T-cell (primary cell): ENCODE measurements at regions not wholly inside any gene's neighbourhood (a gene's known extent, or its start where the extent isn't known, plus 50 kb on each side); places are given as distances from the start of the nearest gene placed in this dataset.

Experiments used
- ATAC-seq, 4 experiments: fragments of 200-7000 bp in 3 of 4; fragments of 150-1000 bp in 1 of 4; cut with Tn5 transposase; replicated peaks in 1 of 4; 1 replicate in 3 of 4; 2 replicates in 1 of 4; pipeline ENCODE4 v1.10.0; 2021; ENCODE audit warnings: moderate library complexity in 3 of 4, mild to moderate bottlenecking in 2 of 4, moderate number of reproducible peaks in 1 of 4
- CTCF ChIA-PET, 2 donors: fragments of 300-600 bp; sonication (Branson Sonifier 250); formaldehyde crosslinking; loops; one replicate each; lab custom pipeline; 2022; ENCODE audit warnings: antibody characterized with exemption in 2 of 2; lab: Charles Lee
- POLR2A ChIA-PET, 2 donors: fragments of 300-600 bp; sonication (Branson Sonifier 250); formaldehyde crosslinking; loops; one replicate each; lab custom pipeline; 2022; ENCODE audit warnings: antibody characterized with exemption in 2 of 2; lab: Charles Lee
- DNase-seq, 35 experiments: peaks; one replicate each; pipeline versions ENCODE4 v3.0.0 to v3.0.0-alpha.2; 2013 to 2023
- H3K27ac ChIP-seq: one replicate; pipeline ENCODE4 v1.5.1; 2013; ENCODE audit warnings: low read length
- H3K27me3 ChIP-seq, 2 experiments: replicated peaks in 1 of 2; 1 replicate in 1 of 2; 2 replicates in 1 of 2; pipeline versions ENCODE4 v1.6.1 to v1.7.0; 2013; ENCODE audit warnings: low read length in 1 of 2, mixed read lengths in 1 of 2; ENCODE audit not compliant: control insufficient read depth in 2 of 2, insufficient read depth in 2 of 2; ENCODE audit errors: extremely low read depth in 1 of 2
- H3K36me3 ChIP-seq, 2 donors: 1 replicate in 1 of 2; 2 replicates in 1 of 2; pipeline versions ENCODE4 v1.6.1 to v1.7.0; 2013; ENCODE audit warnings: low read length in 1 of 2; ENCODE audit not compliant: control insufficient read depth in 2 of 2, insufficient read depth in 1 of 2; ENCODE audit errors: extremely low read depth in 1 of 2
- H3K4me1 ChIP-seq, 2 experiments: 1 replicate in 1 of 2; 2 replicates in 1 of 2; pipeline versions ENCODE4 v1.6.1 to v1.7.0; 2013; ENCODE audit warnings: low read length in 2 of 2, mixed read lengths in 1 of 2; ENCODE audit not compliant: insufficient read depth in 2 of 2, control insufficient read depth in 1 of 2; ENCODE audit errors: extremely low read depth in 1 of 2
- H3K4me3 ChIP-seq, 2 donors: 1 replicate in 1 of 2; 2 replicates in 1 of 2; pipeline versions ENCODE4 v1.5.1 to v1.7.0; 2013; ENCODE audit warnings: mild to moderate bottlenecking in 2 of 2, low read length in 1 of 2, moderate library complexity in 1 of 2; ENCODE audit not compliant: control insufficient read depth in 1 of 2; ENCODE audit errors: extremely low read depth in 1 of 2
- H3K9me3 ChIP-seq: 2 replicates; pipeline ENCODE4 v1.7.0; 2013
- H3K27ac Mint-ChIP-seq, 2 donors: one replicate each; pipeline ENCODE4 v1.8.0; 2020 to 2021; ENCODE audit warnings: mild to moderate bottlenecking in 2 of 2, mixed read lengths in 2 of 2
- H3K27me3 Mint-ChIP-seq, 2 donors: one replicate each; pipeline ENCODE4 v1.8.0; 2021 to 2022; ENCODE audit warnings: mixed read lengths in 2 of 2
- H3K36me3 Mint-ChIP-seq: one replicate; pipeline ENCODE4 v1.8.0; 2021; ENCODE audit warnings: mixed read lengths
- H3K4me1 Mint-ChIP-seq, 3 donors: one replicate each; pipeline ENCODE4 v1.8.0; 2020 to 2022; ENCODE audit warnings: mixed read lengths in 3 of 3, mild to moderate bottlenecking in 1 of 3
- H3K4me3 Mint-ChIP-seq, 3 donors: one replicate each; pipeline ENCODE4 v1.8.0; 2020 to 2022; ENCODE audit warnings: mild to moderate bottlenecking in 3 of 3, mixed read lengths in 3 of 3, moderate library complexity in 3 of 3
- H3K9me3 Mint-ChIP-seq, 3 donors: one replicate each; pipeline ENCODE4 v1.8.0; 2020 to 2022; ENCODE audit warnings: mixed read lengths in 3 of 3
- WGBS: methylation state at CpG from one replicate; pipeline ENCODE4 v1.1.5; 2013; ENCODE audit warnings: missing lambda C conversion rate; ENCODE audit not compliant: insufficient coverage; 5-methylcytosine and 5-hydroxymethylcytosine counted together

- no peaks in the 10 kb centered on the region for H3K36me3 Mint-ChIP-seq
- H3K9me3 Mint-ChIP-seq: no peaks in the 10 kb centered on the region
- no peak overlapping the region for H3K4me3 Mint-ChIP-seq
- H3K27me3 Mint-ChIP-seq: no peaks in the 10 kb centered on the region
- 49% methylated on average over 6 of the region's 11 CpGs for WGBS
- H3K4me3 ChIP-seq: no peak overlapping the region
- H3K27ac Mint-ChIP-seq: no peak overlapping the region
- H3K36me3 ChIP-seq: no peaks in the 10 kb centered on the region
- ATAC-seq: no peak
- ChIA-PET POLR2A (no interaction called here), CTCF (no interaction called here)
- no peaks in the 10 kb centered on the region for H3K4me1 ChIP-seq
- H3K4me1 Mint-ChIP-seq: no peaks in the 10 kb centered on the region
- DNase-seq: no peak
- H3K27ac ChIP-seq: no peak overlapping the region
- H3K27me3 ChIP-seq: peaks cover 0 to 2% of the 10 kb centered on the region in 2 experiments
- no peaks in the 10 kb centered on the region for H3K9me3 ChIP-seq
Observed at GRCh38 chr11:92697461-92698312, 271.8 kb upstream of the MTNR1B start.

DNA sequence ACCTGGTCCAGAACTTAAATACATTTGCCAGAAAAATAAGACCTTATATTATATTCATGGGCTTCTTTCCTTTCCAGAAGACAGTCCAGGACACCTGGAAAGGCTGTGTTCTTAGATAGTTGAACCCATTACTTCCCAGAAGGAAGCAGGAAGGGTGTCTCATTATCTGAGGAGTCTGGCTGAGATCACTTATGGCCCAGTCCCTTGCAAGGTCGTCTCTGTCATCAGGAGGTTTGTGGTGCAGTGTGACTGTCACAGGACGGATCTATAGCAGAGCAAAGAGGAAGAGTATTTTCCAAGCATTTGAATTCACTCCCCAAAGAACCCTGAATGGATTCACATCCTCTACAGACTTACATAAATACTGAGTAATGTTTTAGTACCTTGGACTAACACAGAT, 270.7 kb upstream of the MTNR1B start:
- ATAC-seq (no peak), DNase-seq (no peak)
- H3K4me3 Mint-ChIP-seq: no peak overlapping the region
- no peaks in the 10 kb centered on the region for H3K4me1 Mint-ChIP-seq
- H3K27ac ChIP-seq: no peak overlapping the region
- H3K4me3 ChIP-seq: no peak overlapping the region
- ChIA-PET POLR2A (no interaction called here), CTCF (no interaction called here)
- peaks cover 0 to 2% of the 10 kb centered on the region in 2 experiments for H3K27me3 ChIP-seq
- no CpG with 5 or more reads among the region's 2 CpGs for WGBS
- H3K9me3 ChIP-seq: no peaks in the 10 kb centered on the region
- no peaks in the 10 kb centered on the region for H3K9me3 Mint-ChIP-seq
- no peak overlapping the region for H3K27ac Mint-ChIP-seq
- H3K27me3 Mint-ChIP-seq: no peaks in the 10 kb centered on the region
- H3K36me3 Mint-ChIP-seq: no peaks in the 10 kb centered on the region
- no peaks in the 10 kb centered on the region for H3K36me3 ChIP-seq
- no peaks in the 10 kb centered on the region for H3K4me1 ChIP-seq

GRCh38 chr11:92702037-92702804, 267.2 kb upstream of the MTNR1B start:
- Histone ChIP-seq H3K27ac (no peak overlapping the region), H3K4me3 (no peak overlapping the region), H3K27me3 (no peaks in the 10 kb centered on the region), H3K36me3 (no peaks in the 10 kb centered on the region), H3K9me3 (no peaks in the 10 kb centered on the region), H3K4me1 (no peaks in the 10 kb centered on the region)
- DNase-seq (no peak), ATAC-seq (no peak)
- WGBS: 85% methylated on average over 4 of the region's 8 CpGs
- no peaks in the 10 kb centered on the region for H3K9me3 Mint-ChIP-seq
- peaks cover 0 to 3% of the 10 kb centered on the region in 2 donors for H3K27me3 Mint-ChIP-seq
- H3K36me3 Mint-ChIP-seq: no peaks in the 10 kb centered on the region
- ChIA-PET CTCF (no interaction called here), POLR2A (no interaction called here)
- no peak overlapping the region for H3K4me3 Mint-ChIP-seq
- no peaks in the 10 kb centered on the region for H3K4me1 Mint-ChIP-seq
- no peak overlapping the region for H3K27ac Mint-ChIP-seq

- Mint-ChIP-seq H3K27me3 (peaks cover 0 to 3% of the 10 kb centered on the region in 2 donors), H3K4me3 (no peak overlapping the region), H3K9me3 (no peaks in the 10 kb centered on the region), H3K36me3 (no peaks in the 10 kb centered on the region), H3K4me1 (no peaks in the 10 kb centered on the region), H3K27ac (no peak overlapping the region)
- DNase-seq (no peak), ATAC-seq (no peak)
- CTCF ChIA-PET: no interaction called here
- H3K27ac ChIP-seq: no peak overlapping the region
- POLR2A ChIA-PET: no interaction called here
- no peaks in the 10 kb centered on the region for H3K27me3 ChIP-seq
- H3K4me1 ChIP-seq: no peaks in the 10 kb centered on the region
- H3K4me3 ChIP-seq: no peak overlapping the region
- no peaks in the 10 kb centered on the region for H3K36me3 ChIP-seq
- H3K9me3 ChIP-seq: no peaks in the 10 kb centered on the region
Observed at GRCh38 chr11:92702805-92703448, 266.5 kb upstream of the MTNR1B start.

- no peaks in the 10 kb centered on the region for H3K9me3 ChIP-seq
- H3K4me3 Mint-ChIP-seq: no peak overlapping the region
- H3K36me3 ChIP-seq: no peaks in the 10 kb centered on the region
- no peaks in the 10 kb centered on the region for H3K36me3 Mint-ChIP-seq
- H3K27me3 Mint-ChIP-seq: peaks cover 0 to 3% of the 10 kb centered on the region in 2 donors
- no peaks in the 10 kb centered on the region for H3K9me3 Mint-ChIP-seq
- H3K27ac ChIP-seq: no peak overlapping the region
- H3K27ac Mint-ChIP-seq: no peak overlapping the region
- WGBS: 30% methylated on average over 1 of the region's 3 CpGs
- H3K27me3 ChIP-seq: no peaks in the 10 kb centered on the region
- no peak overlapping the region for H3K4me3 ChIP-seq
- no peaks in the 10 kb centered on the region for H3K4me1 ChIP-seq
- DNase-seq (no peak), ATAC-seq (no peak)
- ChIA-PET POLR2A (no interaction called here), CTCF (no interaction called here)
- H3K4me1 Mint-ChIP-seq: no peaks in the 10 kb centered on the region
Observed at GRCh38 chr11:92703449-92703830, 266.0 kb upstream of the MTNR1B start.

DNA sequence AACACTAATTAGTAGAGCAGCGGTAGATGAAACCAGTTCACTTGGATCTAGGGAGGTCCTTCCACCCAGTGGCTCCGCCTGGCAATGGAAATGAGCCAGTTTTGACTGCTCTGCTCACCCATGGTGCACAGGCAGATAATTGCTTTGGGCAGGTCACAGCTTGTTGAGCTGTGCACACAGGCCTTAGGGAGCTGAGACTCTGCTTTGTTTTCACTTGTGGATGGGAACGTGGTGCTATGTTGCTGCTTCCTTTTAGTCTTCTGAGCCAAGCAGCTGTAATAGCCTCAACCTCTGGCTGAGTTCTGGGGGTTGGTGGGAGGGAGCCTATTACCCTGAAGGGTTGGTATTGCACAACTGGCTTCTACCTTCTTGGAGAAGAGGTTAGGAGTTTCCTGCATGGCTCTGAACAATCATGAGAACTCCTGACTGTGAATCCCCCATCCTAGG, 262.3 kb upstream of the MTNR1B start:
- ChIA-PET POLR2A (no interaction called here), CTCF (interaction anchor here in 1 of 2 donors (1.3 kb wide), 1 partner anchor 11 kb away, joined by 4 read pairs; no protein-coding TSS in a partner anchor)
- Mint-ChIP-seq H3K4me3 (no peak overlapping the region), H3K27me3 (peaks cover 0 to 3% of the 10 kb centered on the region in 2 donors), H3K9me3 (no peaks in the 10 kb centered on the region), H3K36me3 (no peaks in the 10 kb centered on the region), H3K27ac (no peak overlapping the region), H3K4me1 (no peaks in the 10 kb centered on the region)
- Histone ChIP-seq H3K9me3 (no peaks in the 10 kb centered on the region), H3K4me1 (no peaks in the 10 kb centered on the region), H3K27me3 (no peaks in the 10 kb centered on the region), H3K27ac (no peak overlapping the region), H3K4me3 (no peak overlapping the region), H3K36me3 (no peaks in the 10 kb centered on the region)
- WGBS: 54% methylated on average over 3 of the region's 3 CpGs
- no peak for DNase-seq
- ATAC-seq: no peak
